GM10266 (cell line): ENCODE measurements at regions not wholly inside any gene's neighbourhood (a gene's known extent, or its start where the extent isn't known, plus 50 kb on each side); places are given as distances from the start of the nearest gene placed in this dataset.

Experiments used
- DNase-seq: peaks from one replicate; pipeline ENCODE4 v3.0.0; 2012; ENCODE audit errors: extremely low spot score
- CTCF ChIP-seq: IDR thresholded peaks from 2 replicates; pipeline ENCODE4 v1.5.1; 2012; ENCODE audit warnings: mild to moderate bottlenecking, low read depth; ENCODE audit not compliant: control insufficient read depth, insufficient read depth; ENCODE audit errors: missing control alignments

- TF ChIP-seq CTCF: no peak
- DNase-seq: no peak
These were observed 61.2 kb upstream of the RAB27B start for GRCh38 chr18:54767098-54767497.

DNA sequence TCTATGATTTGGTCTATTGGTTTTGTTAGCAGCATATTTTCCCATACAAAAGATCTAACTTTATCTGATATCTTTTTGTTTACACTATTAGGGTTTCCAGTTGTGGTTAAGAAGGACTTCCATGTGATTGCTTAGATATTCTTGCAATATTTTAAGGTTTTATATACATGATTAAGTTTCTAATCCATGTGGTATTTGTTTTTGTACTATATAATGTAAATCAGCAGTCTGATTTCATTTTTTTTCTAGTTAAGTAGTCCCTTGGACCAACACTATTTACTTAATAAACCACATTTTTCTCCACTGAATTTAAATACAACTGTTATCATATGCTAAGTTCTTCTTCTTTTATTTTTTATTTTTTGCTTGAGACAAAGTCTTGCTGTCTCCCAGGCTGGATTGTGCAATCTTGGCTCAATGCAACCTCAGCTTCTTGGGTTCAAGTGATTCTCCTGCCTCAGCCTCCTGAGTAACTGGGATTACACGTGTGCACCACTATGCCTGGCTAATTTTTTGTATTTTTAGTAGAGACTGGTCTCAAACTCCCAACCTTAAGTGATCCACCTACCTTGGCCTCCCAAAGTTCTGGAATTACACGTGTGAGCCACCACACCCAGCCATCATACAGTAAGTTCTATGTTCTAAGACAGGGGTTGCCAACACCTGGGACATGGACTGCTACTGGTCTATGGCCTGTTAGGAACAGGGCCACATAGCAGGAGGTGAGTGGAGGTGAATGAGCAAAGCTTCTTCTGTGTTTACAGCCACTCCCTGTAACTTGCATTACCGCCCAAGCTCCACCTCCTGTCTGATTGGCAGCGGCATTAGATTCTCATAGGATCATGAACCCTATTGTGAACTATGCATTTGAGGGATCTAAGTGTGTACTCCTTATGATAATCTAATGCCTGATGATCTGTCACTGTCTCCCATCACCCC is 58.5 kb upstream of the RAB27B start:
- DNase-seq: no peak
- TF ChIP-seq CTCF: no peak

DNA sequence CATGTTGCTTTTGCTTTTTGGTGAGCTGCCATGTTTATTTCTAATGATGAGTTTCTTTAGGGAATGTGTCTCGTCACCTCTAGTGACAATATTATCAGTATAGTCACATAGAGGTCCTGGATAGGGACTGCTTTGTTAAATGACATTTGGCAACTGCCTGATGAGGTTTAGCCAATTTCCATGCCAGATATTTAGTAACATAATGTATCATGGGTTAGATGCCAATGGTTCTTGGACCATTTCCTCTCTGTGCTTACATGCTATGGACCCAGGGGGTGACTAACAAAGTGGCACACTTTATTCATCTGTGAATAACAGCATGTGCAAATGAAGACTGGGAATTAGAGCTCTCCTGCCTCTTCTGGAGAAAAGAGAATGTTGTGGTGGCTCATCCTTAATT is 56.2 kb upstream of the RAB27B start:
- TF ChIP-seq CTCF: no peak
- no peak for DNase-seq

- DNase-seq: no peak
- TF ChIP-seq CTCF: no peak
These were observed 53.9 kb upstream of the RAB27B start for GRCh38 chr18:54774423-54774822.

DNA sequence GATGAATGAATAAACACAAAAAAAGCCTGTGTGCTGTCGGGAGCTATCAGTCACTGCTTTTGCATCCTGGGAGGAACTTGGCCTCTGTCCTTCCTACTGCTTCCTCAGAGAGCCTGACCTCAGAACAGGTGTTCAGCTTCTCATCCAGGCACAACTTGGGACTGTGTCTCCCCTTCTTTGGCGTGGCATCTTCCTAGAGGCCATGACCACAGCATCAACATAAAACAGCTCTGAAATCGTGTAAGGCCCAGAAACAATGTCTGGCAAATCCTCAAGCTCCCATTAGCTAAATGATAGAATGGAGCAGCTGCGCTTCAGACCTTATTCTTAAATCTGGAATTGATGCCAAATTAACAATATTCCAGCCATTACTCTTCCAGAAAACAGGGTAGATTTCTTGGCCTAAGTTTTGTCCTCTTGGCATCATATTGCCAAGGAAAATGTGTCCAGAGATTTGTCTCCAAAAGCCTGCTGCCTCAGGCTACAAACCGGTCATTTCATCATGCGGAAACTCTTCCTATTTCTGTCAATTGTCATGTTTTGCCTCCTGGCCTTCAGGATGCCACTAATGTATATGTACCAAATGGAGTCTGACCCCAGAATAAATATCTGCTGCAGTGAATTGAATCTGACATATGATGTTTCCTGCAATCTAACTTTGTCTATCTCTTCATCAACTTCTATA is 53.2 kb upstream of the RAB27B start:
- no peak for TF ChIP-seq CTCF
- no peak for DNase-seq

DNA sequence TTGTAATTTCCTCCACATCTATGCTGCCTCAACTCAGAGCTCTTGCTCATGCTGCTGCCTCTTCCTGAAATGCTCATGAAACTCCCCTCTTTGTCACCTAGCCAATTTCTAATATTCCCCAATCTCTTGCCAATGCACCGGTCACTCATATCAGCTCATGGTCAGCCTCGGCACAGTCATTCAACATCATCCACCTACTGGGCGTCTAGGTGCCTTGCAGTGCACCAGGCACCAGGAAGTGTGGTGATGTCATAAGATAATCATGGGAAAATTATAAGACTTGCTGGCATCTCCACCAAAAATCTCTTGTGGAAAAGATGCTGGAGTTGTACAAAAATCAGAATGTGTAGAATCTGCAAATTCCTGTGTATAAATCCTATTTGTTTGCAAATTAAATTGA is 52.6 kb upstream of the RAB27B start:
- no peak for DNase-seq
- TF ChIP-seq CTCF: no peak
